Stimulated activated CD4-positive, alpha-beta T cell treated with anti-CD3 and anti-CD28 coated beads, TNF-alpha, amount 100 ng/mL, for 4 hours (primary cell): ENCODE measurements at regions not wholly inside any gene's neighbourhood (a gene's known extent, or its start where the extent isn't known, plus 50 kb on each side); places are given as distances from the start of the nearest gene placed in this dataset.
"Not testable (repeated sequence)": the region's sequence is repeated elsewhere in the genome, so short reads cannot be mapped to it uniquely, and the experiment has no call there.

Experiments used
- DNase-seq, 3 experiments: peaks; one replicate each; pipeline ENCODE4 v3.0.0-alpha.2; 2020; ENCODE audit warnings: low read depth in 3 of 3

DNA sequence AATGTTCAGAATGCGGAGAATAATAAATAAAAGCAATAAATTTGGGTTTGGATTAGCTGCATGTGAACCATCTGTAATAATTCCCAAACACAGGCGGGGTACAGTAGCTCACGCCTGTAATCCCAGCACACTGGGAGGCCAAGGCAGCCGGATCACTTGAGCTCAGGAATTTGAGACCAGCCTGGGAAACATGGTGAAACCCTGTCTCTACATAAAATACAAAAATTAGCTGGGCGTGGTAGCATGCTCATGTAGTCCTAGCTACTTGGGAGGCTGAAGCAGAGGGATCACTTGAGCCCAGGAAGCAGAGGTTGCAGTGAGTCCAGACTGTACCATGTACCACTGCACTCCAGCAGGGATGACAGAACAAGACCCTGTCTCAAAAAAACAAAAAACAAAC, 53.9 kb upstream of the KCTD7 start:
- DNase-seq = not testable (repeated sequence)

DNA sequence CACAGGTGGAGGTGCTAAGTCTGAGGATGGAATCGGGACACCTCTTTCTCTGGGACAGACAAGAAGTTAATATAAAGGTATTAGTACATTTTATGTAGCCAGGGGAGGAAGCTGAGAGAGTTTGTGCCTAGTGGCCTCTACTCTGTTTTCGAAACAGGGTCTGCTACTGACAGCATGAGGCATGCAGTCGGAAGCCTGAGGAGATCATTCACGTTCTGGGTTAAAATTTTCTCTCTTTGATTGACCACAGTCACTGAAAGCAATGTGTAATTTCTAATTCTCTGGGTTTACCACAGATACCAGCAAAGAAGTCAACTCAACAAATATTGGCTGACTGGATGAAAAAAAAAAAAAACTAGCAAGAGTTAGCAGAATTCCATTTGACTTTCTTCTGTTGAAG, 53.3 kb upstream of the KCTD7 start:
- DNase-seq = no peak

DNA sequence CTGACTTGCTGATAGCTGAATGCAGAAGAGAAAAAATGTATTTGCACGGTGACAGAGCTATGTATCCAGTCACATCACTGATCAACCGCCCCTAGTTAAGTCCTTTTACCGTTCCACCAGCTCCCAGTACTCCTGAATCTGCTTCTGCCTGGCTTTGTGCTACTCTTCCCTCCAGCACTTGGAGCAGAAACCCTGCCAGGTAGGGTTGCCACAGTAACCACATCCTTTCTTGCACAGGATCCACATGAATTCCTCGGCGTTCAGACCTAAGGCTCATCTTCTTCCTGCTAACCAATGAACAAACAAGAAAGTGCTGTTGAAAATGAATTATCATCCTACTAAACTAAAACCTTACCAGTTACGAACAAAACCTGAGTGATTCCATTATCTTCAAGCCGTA, 52.0 kb upstream of the KCTD7 start:
- no peak for DNase-seq
